H9 (cell line): ENCODE measurements at regions not wholly inside any gene's neighbourhood (a gene's known extent, or its start where the extent isn't known, plus 50 kb on each side); places are given as distances from the start of the nearest gene placed in this dataset.

ENCODE experiments used
- DNase-seq: peaks from one replicate; pipeline ENCODE4 v3.0.0-alpha.2; 2017
- H2AFZ ChIP-seq: one replicate; pipeline ENCODE4 v1.6.1; 2013; ENCODE audit warnings: mild to moderate bottlenecking, low read length, control low read depth, moderate library complexity
- H2AK5ac ChIP-seq: 2 replicates; pipeline ENCODE4 v1.6.1; 2013; ENCODE audit warnings: low read length, control low read depth, mixed read lengths; ENCODE audit not compliant: insufficient read length
- H2BK120ac ChIP-seq: one replicate; pipeline ENCODE4 v1.6.1; 2013; ENCODE audit warnings: low read depth, mild to moderate bottlenecking, low read length, control low read depth, inconsistent platforms; ENCODE audit not compliant: poor library complexity, severe bottlenecking
- H2BK12ac ChIP-seq: 2 replicates; pipeline ENCODE4 v1.6.1; 2013; ENCODE audit warnings: low read length, control low read depth, mixed read lengths, low read depth; ENCODE audit not compliant: insufficient read length
- H2BK15ac ChIP-seq: 2 replicates; pipeline ENCODE4 v1.6.1; 2013; ENCODE audit warnings: low read depth, low read length, control low read depth
- H2BK20ac ChIP-seq: one replicate; pipeline ENCODE4 v1.6.1; 2013; ENCODE audit warnings: low read depth, mild to moderate bottlenecking, low read length, control low read depth, inconsistent platforms; ENCODE audit not compliant: poor library complexity, severe bottlenecking
- H2BK5ac ChIP-seq: 2 replicates; pipeline ENCODE4 v1.6.1; 2013; ENCODE audit warnings: low read length, control low read depth, mixed read lengths; ENCODE audit not compliant: insufficient read length
- H3K14ac ChIP-seq: 2 replicates; pipeline ENCODE4 v1.6.1; 2013; ENCODE audit warnings: low read length, control low read depth; ENCODE audit not compliant: insufficient read depth
- H3K18ac ChIP-seq: 2 replicates; pipeline ENCODE4 v1.6.1; 2013; ENCODE audit warnings: low read depth, mild to moderate bottlenecking, mixed read lengths, low read length, control low read depth; ENCODE audit not compliant: insufficient read length
- H3K23ac ChIP-seq: 2 replicates; pipeline ENCODE4 v1.6.1; 2013; ENCODE audit warnings: low read length, control low read depth, mixed read lengths, low read depth; ENCODE audit not compliant: insufficient read length
- H3K23me2 ChIP-seq: 2 replicates; pipeline ENCODE4 v1.6.1; 2013; ENCODE audit warnings: low read depth, mild to moderate bottlenecking, mixed read lengths, low read length, control low read depth; ENCODE audit not compliant: insufficient read length, poor library complexity, severe bottlenecking
- H3K27ac ChIP-seq: 2 replicates; pipeline ENCODE4 v1.5.1; 2013; ENCODE audit warnings: low read length, control low read depth, mixed read lengths, low read depth; ENCODE audit not compliant: insufficient read length
- H3K27me3 ChIP-seq: 2 replicates; pipeline ENCODE4 v1.6.1; 2013; ENCODE audit warnings: low read length, control low read depth, inconsistent platforms; ENCODE audit not compliant: insufficient read depth
- H3K4ac ChIP-seq: 2 replicates; pipeline ENCODE4 v1.6.1; 2013; ENCODE audit warnings: low read depth, mild to moderate bottlenecking, control low read depth, inconsistent platforms, low read length, moderate library complexity
- H3K4me1 ChIP-seq: 2 replicates; pipeline ENCODE4 v1.6.1; 2013; ENCODE audit warnings: low read length, control low read depth, inconsistent platforms; ENCODE audit not compliant: insufficient read depth
- H3K4me2 ChIP-seq: 2 replicates; pipeline ENCODE4 v1.6.1; 2013; ENCODE audit warnings: low read length, control low read depth, mixed read lengths; ENCODE audit not compliant: insufficient read length, insufficient read depth
- H3K56ac ChIP-seq: 2 replicates; pipeline ENCODE4 v1.6.1; 2013; ENCODE audit warnings: low read depth, mild to moderate bottlenecking, mixed read lengths, low read length, control low read depth; ENCODE audit not compliant: insufficient read length
- H3K79me1 ChIP-seq: 2 replicates; pipeline ENCODE4 v1.6.1; 2013; ENCODE audit warnings: low read depth, mild to moderate bottlenecking, moderate library complexity, low read length, control low read depth, inconsistent platforms; ENCODE audit not compliant: insufficient read depth, poor library complexity, severe bottlenecking
- H3K79me2 ChIP-seq: 2 replicates; pipeline ENCODE4 v1.6.1; 2013; ENCODE audit warnings: low read length, control low read depth, inconsistent platforms; ENCODE audit not compliant: insufficient read depth
- H3K9ac ChIP-seq: 2 replicates; pipeline ENCODE4 v1.6.1; 2013; ENCODE audit warnings: low read length, control low read depth, mixed read lengths; ENCODE audit not compliant: insufficient read length; ENCODE audit errors: extremely low read depth
- H3K9me3 ChIP-seq: one replicate; pipeline ENCODE4 v1.6.1; 2013; ENCODE audit warnings: low read depth, low read length, inconsistent platforms; ENCODE audit not compliant: control insufficient read depth
- H3T11ph ChIP-seq: one replicate; pipeline ENCODE4 v1.6.1; 2013; ENCODE audit warnings: mild to moderate bottlenecking, low read length, control low read depth, inconsistent platforms
- H4K20me1 ChIP-seq: one replicate; pipeline ENCODE4 v1.6.1; 2013; ENCODE audit not compliant: control insufficient read depth, insufficient read length, insufficient read depth
- H4K5ac ChIP-seq: 2 replicates; pipeline ENCODE4 v1.6.1; 2013; ENCODE audit warnings: low read depth, mild to moderate bottlenecking, mixed read lengths, low read length, control low read depth; ENCODE audit not compliant: insufficient read length
- H4K8ac ChIP-seq: replicated peaks from 2 replicates; pipeline ENCODE4 v1.6.1; 2013; ENCODE audit warnings: low read length, control low read depth, mixed read lengths, low read depth; ENCODE audit not compliant: insufficient read length
- H4K91ac ChIP-seq: 2 replicates; pipeline ENCODE4 v1.6.1; 2013; ENCODE audit warnings: low read depth, mild to moderate bottlenecking, moderate library complexity, mixed read lengths, low read length, control low read depth; ENCODE audit not compliant: insufficient read length
- H3K27ac Mint-ChIP-seq, 3 experiments: 2 replicates in 2 of 3; 3 replicates in 1 of 3; pipeline ENCODE4 v1.8.0; 2020 to 2021; ENCODE audit warnings: mixed read lengths in 3 of 3, mild to moderate bottlenecking in 1 of 3, moderate library complexity in 1 of 3
- H3K27me3 Mint-ChIP-seq: 2 replicates; pipeline ENCODE4 v1.8.0; 2021; ENCODE audit warnings: low read depth, mild to moderate bottlenecking, moderate library complexity, mixed read lengths
- H3K36me3 Mint-ChIP-seq, 3 experiments: 2 replicates in 2 of 3; 3 replicates in 1 of 3; pipeline ENCODE4 v1.8.0; 2020 to 2021; ENCODE audit warnings: low read depth in 3 of 3, mixed read lengths in 3 of 3; ENCODE audit not compliant: insufficient read depth in 1 of 3
- H3K4me1 Mint-ChIP-seq, 2 experiments: 2 replicates each; pipeline ENCODE4 v1.8.0; 2020; ENCODE audit warnings: mixed read lengths in 2 of 2
- H3K4me3 Mint-ChIP-seq, 2 experiments: 2 replicates in 1 of 2; 3 replicates in 1 of 2; pipeline ENCODE4 v1.8.0; 2020 to 2021; ENCODE audit warnings: mild to moderate bottlenecking in 2 of 2, mixed read lengths in 2 of 2, moderate library complexity in 1 of 2
- H3K9me3 Mint-ChIP-seq, 2 experiments: 2 replicates in 1 of 2; 3 replicates in 1 of 2; pipeline ENCODE4 v1.8.0; 2020; ENCODE audit warnings: mild to moderate bottlenecking in 2 of 2, mixed read lengths in 2 of 2, moderate library complexity in 1 of 2
- WGBS: extraction: QIAGEN DNeasy Blood & Tissue Kit; methylation state at CpG from one replicate; pipeline ENCODE4 v1.1.7; 2013; ENCODE audit warnings: missing lambda C conversion rate, low lambda C conversion rate, mixed read lengths; ENCODE audit not compliant: insufficient read length; ENCODE audit errors: extremely low coverage; 5-methylcytosine and 5-hydroxymethylcytosine counted together
- TF ChIP-seq, protein P1 (sequence below): fragments of 200-600 bp; sonication (generic); conservative IDR thresholded peaks from 3 replicates; pipeline ENCODE4 v1.8.0; 2021; ENCODE audit warnings: antibody characterized with exemption, mild to moderate bottlenecking

DNA sequence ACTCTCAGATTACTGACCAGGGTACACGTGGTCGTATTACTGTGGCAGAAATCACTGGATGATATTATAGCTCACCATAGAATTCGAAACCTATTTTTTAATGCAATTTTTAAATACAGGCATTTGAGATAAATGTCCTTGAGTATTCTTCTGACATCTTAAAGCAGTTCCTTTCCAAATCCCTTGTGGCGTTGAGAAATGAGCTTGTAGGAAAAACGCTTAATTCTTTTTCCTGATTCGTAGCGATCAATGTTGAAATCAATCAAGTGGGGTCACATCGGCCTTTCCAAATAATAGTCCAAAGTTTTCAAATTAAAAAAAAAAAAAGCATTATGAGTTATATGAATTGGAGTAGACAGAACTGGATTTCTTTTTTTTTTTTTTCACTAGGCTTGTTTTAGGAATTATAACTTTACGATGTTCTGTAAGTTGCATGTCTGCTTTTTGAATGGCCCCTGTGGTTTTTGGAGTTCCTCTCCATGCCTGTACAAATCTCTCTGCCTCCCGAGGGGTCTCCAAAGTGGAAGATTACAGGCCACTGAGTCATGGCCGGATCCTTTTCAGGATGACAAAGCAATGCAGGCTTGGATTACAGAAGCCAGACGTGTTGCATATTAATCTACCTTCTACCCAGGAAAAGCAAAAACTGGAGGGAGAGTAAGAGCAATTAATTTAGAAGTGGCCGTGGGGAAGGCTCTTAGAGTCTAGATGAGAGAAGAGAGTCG lies 226.1 kb downstream of the SHOX start:
- H4K5ac ChIP-seq, result no peak overlapping the region
- no peaks in the 10 kb centered on the region for H4K20me1 ChIP-seq
- no peak overlapping the region for H3K4me2 ChIP-seq
- Mint-ChIP-seq H3K4me1 (peaks cover 7 to 8% of the 10 kb centered on the region in 2 experiments), H3K36me3 (0 out of 7 replicates have a peak, but pooled peaks cover 0 to 5% (median 0%) of the 10 kb centered on the region in 3 experiments), H3K4me3 (no peak overlapping the region), H3K27me3 (peaks cover 9% of the 10 kb centered on the region), H3K9me3 (peaks cover 0 to 4% of the 10 kb centered on the region in 2 experiments; a peak in 3 of 5 replicates), H3K27ac (peak overlapping the region in 1 of 3 experiments; percentile 65; a peak in 1 of 7 replicates)
- no peaks in the 10 kb centered on the region for H3K79me2 ChIP-seq
- H4K8ac ChIP-seq, result no peak overlapping the region
- DNase-seq, result no peak
- H3K56ac ChIP-seq, result no peak overlapping the region
- no peaks in the 10 kb centered on the region for H3K27me3 ChIP-seq
- WGBS, result no CpG with 5 or more reads among the region's 14 CpGs
- H2AK5ac ChIP-seq, result no peak overlapping the region
- H3K23ac ChIP-seq, result no peak overlapping the region
- H2BK15ac ChIP-seq, result no peak overlapping the region
- H3K27ac ChIP-seq, result no peak overlapping the region
- no peak overlapping the region for H3K18ac ChIP-seq
- H3K4ac ChIP-seq, result no peak overlapping the region
- no peak overlapping the region for H3K14ac ChIP-seq
- no peak overlapping the region for H2BK20ac ChIP-seq
- H3K4me1 ChIP-seq, result no peaks in the 10 kb centered on the region
- no peak overlapping the region for H2BK5ac ChIP-seq
- no peak overlapping the region for H2BK12ac ChIP-seq
- TF ChIP-seq, protein P1, sequence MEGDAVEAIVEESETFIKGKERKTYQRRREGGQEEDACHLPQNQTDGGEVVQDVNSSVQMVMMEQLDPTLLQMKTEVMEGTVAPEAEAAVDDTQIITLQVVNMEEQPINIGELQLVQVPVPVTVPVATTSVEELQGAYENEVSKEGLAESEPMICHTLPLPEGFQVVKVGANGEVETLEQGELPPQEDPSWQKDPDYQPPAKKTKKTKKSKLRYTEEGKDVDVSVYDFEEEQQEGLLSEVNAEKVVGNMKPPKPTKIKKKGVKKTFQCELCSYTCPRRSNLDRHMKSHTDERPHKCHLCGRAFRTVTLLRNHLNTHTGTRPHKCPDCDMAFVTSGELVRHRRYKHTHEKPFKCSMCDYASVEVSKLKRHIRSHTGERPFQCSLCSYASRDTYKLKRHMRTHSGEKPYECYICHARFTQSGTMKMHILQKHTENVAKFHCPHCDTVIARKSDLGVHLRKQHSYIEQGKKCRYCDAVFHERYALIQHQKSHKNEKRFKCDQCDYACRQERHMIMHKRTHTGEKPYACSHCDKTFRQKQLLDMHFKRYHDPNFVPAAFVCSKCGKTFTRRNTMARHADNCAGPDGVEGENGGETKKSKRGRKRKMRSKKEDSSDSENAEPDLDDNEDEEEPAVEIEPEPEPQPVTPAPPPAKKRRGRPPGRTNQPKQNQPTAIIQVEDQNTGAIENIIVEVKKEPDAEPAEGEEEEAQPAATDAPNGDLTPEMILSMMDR, result no peak
- no peaks in the 10 kb centered on the region for H3K9me3 ChIP-seq
- H2BK120ac ChIP-seq, result no peak overlapping the region
- H3K9ac ChIP-seq, result no peak overlapping the region
- no peaks in the 10 kb centered on the region for H3K79me1 ChIP-seq
- H4K91ac ChIP-seq, result no peak overlapping the region
- no peak overlapping the region for H2AFZ ChIP-seq
- no peaks in the 10 kb centered on the region for H3K23me2 ChIP-seq
- no peak overlapping the region for H3T11ph ChIP-seq
